PFSK-1 (cell line): ENCODE measurements at regions not wholly inside any gene's neighbourhood (a gene's known extent, or its start where the extent isn't known, plus 50 kb on each side); places are given as distances from the start of the nearest gene placed in this dataset.

Experiments used
- FOXP2 ChIP-seq: optimal IDR thresholded peaks from 2 replicates; pipeline ENCODE3; 2011; ENCODE audit warnings: borderline replicate concordance, control low read depth, inconsistent platforms; ENCODE audit not compliant: insufficient read depth; ENCODE audit errors: extremely low read length, extremely low read depth
- POLR2AphosphoS5 ChIP-seq: IDR thresholded peaks from 2 replicates; pipeline ENCODE4 v1.6.1; 2012; ENCODE audit warnings: low read depth, mild to moderate bottlenecking, control low read depth, low read length, moderate library complexity
- REST ChIP-seq, 2 experiments: IDR thresholded peaks; 2 replicates each; pipeline versions ENCODE4 v1.6.1 to v1.8.0; 2011 to 2012; ENCODE audit warnings: low read depth in 2 of 2, low read length in 2 of 2, control low read depth in 1 of 2, inconsistent platforms in 1 of 2, mild to moderate bottlenecking in 1 of 2, moderate library complexity in 1 of 2; ENCODE audit not compliant: insufficient read depth in 1 of 2
- SIN3A ChIP-seq: IDR thresholded peaks from 2 replicates; pipeline ENCODE4 v1.6.1; 2012; ENCODE audit warnings: mild to moderate bottlenecking, low read length, moderate library complexity, borderline replicate concordance; ENCODE audit not compliant: insufficient read depth
- TAF1 ChIP-seq: IDR thresholded peaks from 2 replicates; pipeline ENCODE4 v1.6.1; 2012; ENCODE audit warnings: low read length, control low read depth, borderline replicate concordance; ENCODE audit not compliant: insufficient read depth

- no peak for TF ChIP-seq SIN3A
- TF ChIP-seq FOXP2 = peak; percentile 81
Observed at GRCh38 chr7:88361357-88361756, 54.7 kb upstream of the STEAP4 start.

- TF ChIP-seq TAF1 = no peak
- no peak for TF ChIP-seq FOXP2
- no peak for TF ChIP-seq REST (IDR thresholded peaks at IDR 0.05; ENCODE audit: insufficient read depth in 1 of 2, low read depth in 2 of 2, low read length in 2 of 2)
- no peak for TF ChIP-seq POLR2AphosphoS5
- no peak for TF ChIP-seq SIN3A
Observed at GRCh38 chr7:88358881-88359280, 52.2 kb upstream of the STEAP4 start.

- TF ChIP-seq SIN3A (no peak), TAF1 (no peak), FOXP2 (no peak), REST (IDR thresholded peaks at IDR 0.05; ENCODE audit: insufficient read depth in 1 of 2, low read depth in 2 of 2, low read length in 2 of 2) (no peak), POLR2AphosphoS5 (no peak)
Observed at GRCh38 chr7:88358526-88358838, 51.8 kb upstream of the STEAP4 start.

GRCh38 chr7:88357781-88358525, 51.3 kb upstream of the STEAP4 start:
- TF ChIP-seq FOXP2 = no peak
- no peak for TF ChIP-seq TAF1
- TF ChIP-seq POLR2AphosphoS5 = no peak
- no peak for TF ChIP-seq REST (IDR thresholded peaks at IDR 0.05; ENCODE audit: insufficient read depth in 1 of 2, low read depth in 2 of 2, low read length in 2 of 2)
- no peak for TF ChIP-seq SIN3A

- TF ChIP-seq SIN3A = no peak
- TF ChIP-seq FOXP2 = no peak
- no peak for TF ChIP-seq TAF1
- TF ChIP-seq REST (IDR thresholded peaks at IDR 0.05; ENCODE audit: insufficient read depth in 1 of 2, low read depth in 2 of 2, low read length in 2 of 2) = no peak
- no peak for TF ChIP-seq POLR2AphosphoS5
Observed at GRCh38 chr7:88357294-88357693, 50.6 kb upstream of the STEAP4 start.
